ENCODE measurements at regions not wholly inside any gene's neighbourhood (a gene's known extent, or its start where the extent isn't known, plus 50 kb on each side); places are given as distances from the start of the nearest gene placed in this dataset.

DNA sequence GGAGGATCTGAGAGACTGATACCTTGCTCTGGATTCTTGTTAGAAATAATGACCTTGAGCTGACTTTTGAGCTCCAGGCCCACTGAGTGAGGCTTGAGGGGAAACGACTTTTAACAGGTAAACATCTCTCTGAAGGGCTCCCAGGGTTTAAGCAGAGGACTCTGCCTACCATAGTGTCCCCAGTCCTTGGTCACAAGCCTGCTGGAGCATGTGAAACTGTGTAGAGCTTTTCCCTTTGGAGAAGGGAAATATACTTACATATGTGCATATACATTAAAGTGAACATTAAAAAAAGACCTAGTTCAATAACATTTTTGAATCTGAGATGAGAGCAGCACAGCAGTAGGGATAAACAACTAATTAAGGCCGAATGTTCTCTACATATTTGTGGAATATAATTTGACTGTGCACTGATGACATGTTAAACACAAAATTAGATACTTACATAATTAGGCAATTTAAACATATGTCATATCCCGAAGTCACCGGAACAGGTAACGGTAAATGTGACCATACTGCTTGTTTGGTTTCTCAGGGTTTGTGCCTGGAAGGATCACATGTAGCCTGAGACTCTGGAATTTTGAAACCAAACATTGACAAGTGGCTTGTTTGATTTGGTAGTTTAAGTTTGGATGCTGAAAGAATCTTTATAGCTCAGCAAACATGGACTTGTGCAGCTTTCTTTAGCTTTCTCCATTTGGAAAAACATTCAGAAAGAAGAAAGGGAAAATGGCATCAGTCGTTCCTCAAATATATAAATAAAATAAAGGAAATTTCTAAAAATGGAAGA lies 266.1 kb upstream of the C2CD4B start:
- no peak overlapping the region for H3K27ac Mint-ChIP-seq (ENCODE audit: unreplicated experiment)
- no peak overlapping the region for H3K4me3 Mint-ChIP-seq (ENCODE audit: unreplicated experiment)
- H3K27me3 Mint-ChIP-seq (ENCODE audit: unreplicated experiment): no peaks in the 10 kb centered on the region
- H3K4me1 Mint-ChIP-seq (ENCODE audit: low read depth, unreplicated experiment): peaks cover 12% of the 10 kb centered on the region
- no peaks in the 10 kb centered on the region for H3K36me3 Mint-ChIP-seq (ENCODE audit: unreplicated experiment)
- TF ChIP-seq CTCF (IDR thresholded peaks at IDR 0.05; ENCODE audit: partially characterized antibody, unreplicated experiment): no peak
- no peak for DNase-seq
- H3K9me3 Mint-ChIP-seq (ENCODE audit: unreplicated experiment): no peaks in the 10 kb centered on the region

DNA sequence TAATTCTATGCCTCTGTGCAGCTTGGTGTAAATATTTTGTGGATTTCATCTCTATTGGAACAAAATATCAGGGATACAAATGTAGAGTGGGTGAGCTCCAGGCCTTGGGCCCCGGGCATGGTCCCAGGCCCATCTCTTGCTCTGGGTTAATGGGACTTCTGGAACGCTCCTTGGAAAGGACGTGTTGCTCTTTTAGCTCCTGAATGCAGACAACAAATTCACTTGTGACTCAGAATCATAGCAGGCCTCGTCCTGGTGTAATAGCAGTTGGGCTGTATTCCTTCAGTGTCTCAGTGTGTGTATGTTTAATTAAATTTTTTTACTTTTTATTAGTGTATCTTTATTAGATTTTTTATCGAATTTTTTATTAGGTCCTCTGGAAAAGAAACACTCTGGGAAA lies 266.7 kb upstream of the C2CD4B start:
- Mint-ChIP-seq H3K36me3 (ENCODE audit: unreplicated experiment) (no peaks in the 10 kb centered on the region), H3K27me3 (ENCODE audit: unreplicated experiment) (no peaks in the 10 kb centered on the region), H3K4me3 (ENCODE audit: unreplicated experiment) (no peak overlapping the region), H3K4me1 (ENCODE audit: low read depth, unreplicated experiment) (peaks cover 12% of the 10 kb centered on the region), H3K9me3 (ENCODE audit: unreplicated experiment) (no peaks in the 10 kb centered on the region), H3K27ac (ENCODE audit: unreplicated experiment) (no peak overlapping the region)
- DNase-seq: no peak
- no peak for TF ChIP-seq CTCF (IDR thresholded peaks at IDR 0.05; ENCODE audit: partially characterized antibody, unreplicated experiment)

DNA sequence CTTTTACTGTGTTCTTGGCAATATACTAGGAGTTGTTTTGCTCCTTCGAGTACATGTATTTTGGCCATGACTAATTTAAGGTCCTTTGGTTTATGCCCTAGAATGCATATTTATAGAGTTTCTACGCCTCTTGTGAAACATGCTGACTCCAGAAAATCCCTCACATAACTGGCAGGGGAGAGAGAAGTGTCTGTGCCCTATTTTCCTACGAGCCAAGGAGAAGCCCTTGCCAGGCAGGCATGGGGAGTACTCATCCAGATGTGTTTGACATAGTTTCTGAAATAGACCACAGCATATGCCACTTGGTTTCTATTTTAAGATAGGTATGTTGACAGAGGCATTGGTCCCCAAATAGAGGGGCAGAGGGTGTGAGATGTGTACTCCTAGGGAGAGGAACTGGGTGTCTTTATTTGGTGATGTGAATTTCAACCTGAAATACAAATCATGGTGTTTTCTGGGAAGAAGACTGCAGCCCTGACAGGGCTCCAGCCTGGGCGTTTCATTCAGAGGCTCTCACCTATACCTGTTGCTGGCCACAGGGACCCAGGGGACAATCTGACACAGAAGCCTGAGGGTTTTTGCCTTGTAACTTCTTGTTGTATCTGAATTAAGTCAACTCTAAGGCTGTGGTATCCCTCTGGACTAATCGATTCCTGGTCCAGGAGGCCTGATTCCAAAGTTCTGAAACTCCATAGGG lies 267.8 kb upstream of the C2CD4B start:
- Mint-ChIP-seq H3K4me1 (ENCODE audit: low read depth, unreplicated experiment) (peaks cover 14% of the 10 kb centered on the region), H3K4me3 (ENCODE audit: unreplicated experiment) (no peak overlapping the region), H3K27me3 (ENCODE audit: unreplicated experiment) (no peaks in the 10 kb centered on the region), H3K27ac (ENCODE audit: unreplicated experiment) (no peak overlapping the region), H3K9me3 (ENCODE audit: unreplicated experiment) (no peaks in the 10 kb centered on the region), H3K36me3 (ENCODE audit: unreplicated experiment) (no peaks in the 10 kb centered on the region)
- no peak for DNase-seq
- TF ChIP-seq CTCF (IDR thresholded peaks at IDR 0.05; ENCODE audit: partially characterized antibody, unreplicated experiment): no peak

DNA sequence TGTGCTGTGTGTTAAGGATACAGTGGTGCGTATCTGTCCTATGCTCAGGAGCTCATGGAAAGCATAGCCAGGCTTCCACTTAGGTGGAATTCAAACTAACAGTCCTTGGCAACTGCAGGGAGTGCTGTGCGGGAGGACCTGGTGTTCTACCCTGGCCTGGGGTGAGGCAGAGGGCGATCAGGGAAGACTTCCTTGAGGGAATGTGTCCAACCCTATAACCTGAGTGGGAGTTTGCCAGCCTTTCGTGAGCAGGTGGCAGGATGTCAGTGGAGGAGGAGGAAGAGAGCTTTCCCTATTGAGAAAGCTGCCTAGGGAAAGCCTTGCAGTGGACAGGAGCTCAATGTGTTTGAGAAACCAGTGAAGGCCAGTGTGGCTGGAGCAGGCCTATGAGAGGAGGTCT lies 271.1 kb upstream of the C2CD4B start:
- DNase-seq: no peak
- Mint-ChIP-seq H3K4me3 (ENCODE audit: unreplicated experiment) (no peak overlapping the region), H3K27ac (ENCODE audit: unreplicated experiment) (peak overlapping the region; percentile 39), H3K4me1 (ENCODE audit: low read depth, unreplicated experiment) (peaks cover 15% of the 10 kb centered on the region), H3K9me3 (ENCODE audit: unreplicated experiment) (no peaks in the 10 kb centered on the region), H3K36me3 (ENCODE audit: unreplicated experiment) (no peaks in the 10 kb centered on the region), H3K27me3 (ENCODE audit: unreplicated experiment) (no peaks in the 10 kb centered on the region)
- TF ChIP-seq CTCF (IDR thresholded peaks at IDR 0.05; ENCODE audit: partially characterized antibody, unreplicated experiment): no peak

DNA sequence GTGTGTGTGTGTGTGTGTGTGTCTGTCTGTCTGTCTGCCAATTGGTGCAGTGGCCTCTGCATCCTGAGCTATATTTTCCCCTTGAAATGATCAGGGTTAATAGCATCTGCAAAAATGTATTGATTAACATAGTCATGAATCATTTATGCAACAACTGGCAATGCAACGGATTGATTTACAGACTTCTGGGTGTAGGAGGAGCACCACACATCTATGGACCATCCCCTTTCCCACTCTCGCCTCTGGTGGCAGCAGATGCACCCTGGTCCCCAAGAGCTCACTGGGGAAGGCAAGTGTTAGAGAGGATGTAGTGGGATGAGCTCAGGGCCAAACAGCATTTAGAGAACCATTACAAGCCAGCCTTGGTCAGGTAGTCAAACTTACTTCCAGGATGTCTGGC lies 272.7 kb upstream of the C2CD4B start:
- no peak for TF ChIP-seq CTCF (IDR thresholded peaks at IDR 0.05; ENCODE audit: partially characterized antibody, unreplicated experiment)
- H3K9me3 Mint-ChIP-seq (ENCODE audit: unreplicated experiment): no peaks in the 10 kb centered on the region
- peaks cover 15% of the 10 kb centered on the region for H3K4me1 Mint-ChIP-seq (ENCODE audit: low read depth, unreplicated experiment)
- H3K27me3 Mint-ChIP-seq (ENCODE audit: unreplicated experiment): no peaks in the 10 kb centered on the region
- no peaks in the 10 kb centered on the region for H3K36me3 Mint-ChIP-seq (ENCODE audit: unreplicated experiment)
- DNase-seq: no peak
- H3K4me3 Mint-ChIP-seq (ENCODE audit: unreplicated experiment): no peak overlapping the region
- H3K27ac Mint-ChIP-seq (ENCODE audit: unreplicated experiment): no peak overlapping the region

Measured in glutamatergic neuron (in vitro differentiated cells).